ENCODE measurements at regions not wholly inside any gene's neighbourhood (a gene's known extent, or its start where the extent isn't known, plus 50 kb on each side); places are given as distances from the start of the nearest gene placed in this dataset.

DNA sequence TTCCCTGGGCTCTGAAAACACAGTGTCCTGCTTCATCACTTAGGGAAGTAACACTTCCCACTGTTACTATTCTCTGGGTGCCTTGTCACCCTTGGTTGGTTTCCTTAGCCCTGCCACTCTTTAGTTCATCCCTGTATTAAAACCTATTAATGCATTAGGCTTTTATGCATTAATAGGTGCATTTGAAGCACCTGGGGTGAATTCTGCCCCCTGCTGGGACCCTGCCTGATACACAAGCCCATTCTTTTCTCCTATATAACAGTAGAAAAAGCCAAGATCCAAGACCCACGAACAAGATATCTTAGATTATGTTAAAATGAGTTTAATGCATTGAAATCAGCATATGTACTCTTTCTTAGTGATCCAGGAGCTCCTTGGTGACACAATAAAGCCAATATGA is 235.7 kb downstream of the PMP22 start:
- Histone ChIP-seq H3K27ac (no peak overlapping the region), H3K9me3 (no peaks in the 10 kb centered on the region), H3K4me1 (no peaks in the 10 kb centered on the region), H3K27me3 (no peaks in the 10 kb centered on the region), H3K4me3 (no peak overlapping the region), H3K36me3 (no peaks in the 10 kb centered on the region)
- TF ChIP-seq, protein P1, sequence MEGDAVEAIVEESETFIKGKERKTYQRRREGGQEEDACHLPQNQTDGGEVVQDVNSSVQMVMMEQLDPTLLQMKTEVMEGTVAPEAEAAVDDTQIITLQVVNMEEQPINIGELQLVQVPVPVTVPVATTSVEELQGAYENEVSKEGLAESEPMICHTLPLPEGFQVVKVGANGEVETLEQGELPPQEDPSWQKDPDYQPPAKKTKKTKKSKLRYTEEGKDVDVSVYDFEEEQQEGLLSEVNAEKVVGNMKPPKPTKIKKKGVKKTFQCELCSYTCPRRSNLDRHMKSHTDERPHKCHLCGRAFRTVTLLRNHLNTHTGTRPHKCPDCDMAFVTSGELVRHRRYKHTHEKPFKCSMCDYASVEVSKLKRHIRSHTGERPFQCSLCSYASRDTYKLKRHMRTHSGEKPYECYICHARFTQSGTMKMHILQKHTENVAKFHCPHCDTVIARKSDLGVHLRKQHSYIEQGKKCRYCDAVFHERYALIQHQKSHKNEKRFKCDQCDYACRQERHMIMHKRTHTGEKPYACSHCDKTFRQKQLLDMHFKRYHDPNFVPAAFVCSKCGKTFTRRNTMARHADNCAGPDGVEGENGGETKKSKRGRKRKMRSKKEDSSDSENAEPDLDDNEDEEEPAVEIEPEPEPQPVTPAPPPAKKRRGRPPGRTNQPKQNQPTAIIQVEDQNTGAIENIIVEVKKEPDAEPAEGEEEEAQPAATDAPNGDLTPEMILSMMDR (IDR thresholded peaks at IDR 0.05): no peak
- no peak for DNase-seq (ENCODE audit: low spot score)

DNA sequence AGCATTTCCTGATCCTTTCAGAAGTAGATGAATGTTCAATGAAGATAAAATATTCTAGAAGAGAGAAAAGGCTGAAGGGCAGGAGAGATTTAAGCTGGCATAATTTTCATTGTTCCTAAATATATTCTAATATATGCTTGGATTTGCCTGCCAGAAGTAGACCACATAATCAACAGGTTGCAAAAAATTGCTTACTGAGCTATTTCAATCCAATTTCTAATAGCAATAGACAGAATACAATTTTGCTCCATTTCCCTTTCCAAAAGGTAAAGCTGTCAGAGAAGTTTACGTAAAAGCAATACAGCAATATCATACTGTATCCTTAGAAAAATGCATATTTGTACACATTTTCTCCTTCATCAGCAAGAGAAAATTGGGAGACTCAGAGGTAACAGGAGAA is 237.3 kb downstream of the PMP22 start:
- no peak for DNase-seq (ENCODE audit: low spot score)
- TF ChIP-seq, protein P1 (IDR thresholded peaks at IDR 0.05): no peak
- no peaks in the 10 kb centered on the region for H3K4me1 ChIP-seq

DNA sequence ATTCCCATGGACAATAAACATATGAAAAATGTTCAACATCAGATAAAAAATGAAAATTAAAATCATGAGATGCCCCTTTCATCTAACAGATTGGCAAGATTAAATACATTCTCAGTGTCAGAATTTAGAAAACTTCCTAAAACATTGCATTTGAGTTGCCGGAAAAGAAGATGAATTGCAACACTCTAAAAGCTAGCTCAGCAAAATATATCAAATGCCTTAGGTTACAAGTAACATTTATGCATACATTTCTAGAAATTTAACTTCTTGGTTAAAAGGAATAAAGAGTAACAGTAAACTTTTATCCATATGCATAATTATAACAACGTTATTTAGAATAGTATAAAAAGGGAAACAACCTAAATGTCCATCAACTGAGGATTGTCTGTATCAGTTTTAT is 239.0 kb downstream of the PMP22 start:
- Histone ChIP-seq H3K36me3 (no peaks in the 10 kb centered on the region), H3K9me3 (no peaks in the 10 kb centered on the region), H3K27me3 (no peaks in the 10 kb centered on the region), H3K4me1 (no peaks in the 10 kb centered on the region), H3K4me3 (no peak overlapping the region), H3K27ac (no peak overlapping the region)
- TF ChIP-seq, protein P1 (IDR thresholded peaks at IDR 0.05): no peak
- DNase-seq (ENCODE audit: low spot score): no peak

More for the DNA sequence above, 237.3 kb downstream of the PMP22 start:
- Histone ChIP-seq H3K27me3 (no peaks in the 10 kb centered on the region), H3K4me3 (no peak overlapping the region), H3K27ac (no peak overlapping the region), H3K36me3 (no peaks in the 10 kb centered on the region), H3K9me3 (no peaks in the 10 kb centered on the region)

DNA sequence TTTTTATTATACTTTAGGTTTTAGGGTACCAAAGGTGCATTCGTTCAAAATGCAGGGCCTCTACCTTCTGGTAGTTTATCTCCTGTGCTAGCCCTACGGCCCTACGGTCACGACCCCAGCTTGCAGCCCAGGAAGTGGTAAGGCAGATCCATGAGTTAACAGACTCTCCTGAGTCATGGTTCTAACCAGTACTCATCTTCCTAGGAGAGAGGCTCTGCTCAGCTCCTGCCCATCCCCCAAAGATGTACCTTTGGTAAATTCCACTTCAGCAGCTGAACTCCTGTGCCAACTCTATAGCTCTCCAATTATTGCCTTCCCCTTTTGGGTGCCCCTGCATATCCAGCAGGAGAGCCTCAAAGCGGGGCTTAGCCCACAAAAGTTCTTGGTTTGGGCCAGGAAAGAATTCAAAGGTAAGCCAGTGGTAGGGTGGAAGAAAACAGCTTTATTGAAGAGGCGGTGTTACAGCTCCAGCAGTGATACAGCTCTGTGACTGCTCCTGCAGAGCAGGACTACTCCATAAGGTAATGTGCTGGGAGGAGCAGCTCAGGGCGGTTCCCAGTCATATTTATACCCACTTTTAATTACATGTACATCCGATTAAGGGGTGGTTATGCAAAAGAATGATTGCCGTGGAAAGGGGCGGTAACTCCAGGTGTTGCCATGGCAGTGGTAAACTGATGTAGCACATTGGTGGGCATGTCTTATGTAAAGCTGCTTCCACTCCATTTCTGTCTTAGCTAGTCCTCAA is 241.4 kb downstream of the PMP22 start:
- Histone ChIP-seq H3K9me3 (no peaks in the 10 kb centered on the region), H3K4me1 (no peaks in the 10 kb centered on the region), H3K27me3 (no peaks in the 10 kb centered on the region), H3K4me3 (no peak overlapping the region), H3K27ac (no peak overlapping the region), H3K36me3 (no peaks in the 10 kb centered on the region)
- TF ChIP-seq, protein P1 (IDR thresholded peaks at IDR 0.05): no peak
- no peak for DNase-seq (ENCODE audit: low spot score)

DNA sequence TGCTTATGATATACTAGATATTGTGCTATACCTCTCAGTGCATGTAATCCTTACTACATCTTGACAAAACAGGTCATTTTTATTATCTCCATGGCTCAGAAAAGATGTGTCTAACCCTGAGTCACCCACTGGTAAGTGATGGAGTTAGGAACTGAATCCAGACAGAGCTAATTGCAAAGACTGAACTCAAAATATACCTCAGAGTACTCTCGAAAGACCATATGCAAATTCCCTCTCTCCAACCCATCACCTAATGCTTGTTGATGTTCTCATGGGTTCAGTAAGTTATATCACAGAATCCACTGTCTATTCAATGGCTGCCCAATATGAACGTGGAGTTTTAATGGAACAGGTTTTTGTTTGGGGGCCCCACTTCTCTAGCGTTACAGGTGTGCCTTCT is 246.0 kb downstream of the PMP22 start:
- Histone ChIP-seq H3K27ac (no peak overlapping the region), H3K4me3 (no peak overlapping the region)
- TF ChIP-seq, protein P1 (IDR thresholded peaks at IDR 0.05): no peak

More for the DNA sequence above, 246.0 kb downstream of the PMP22 start:
- no peaks in the 10 kb centered on the region for H3K9me3 ChIP-seq
- DNase-seq (ENCODE audit: low spot score): no peak
- H3K4me1 ChIP-seq: no peaks in the 10 kb centered on the region
- H3K36me3 ChIP-seq: no peaks in the 10 kb centered on the region
- no peaks in the 10 kb centered on the region for H3K27me3 ChIP-seq
